Ovary (tissue), 7 donors: ENCODE measurements at regions not wholly inside any gene's neighbourhood (a gene's known extent, or its start where the extent isn't known, plus 50 kb on each side); places are given as distances from the start of the nearest gene placed in this dataset.

ENCODE experiments used
- DNase-seq, 5 donors: peaks; one replicate each; pipeline ENCODE4 v3.0.0-alpha.2; 2019 to 2020
- H3K27ac ChIP-seq, 2 donors: fragments of 200-600 bp; one replicate each; pipeline versions ENCODE4 v1.5.1 to v1.8.0; 2019 to 2022
- H3K27me3 ChIP-seq: fragments of 200-600 bp; one replicate; pipeline ENCODE4 v1.8.0; 2022
- H3K36me3 ChIP-seq: fragments of 200-600 bp; sonication (generic); one replicate; pipeline ENCODE4 v1.5.1; 2019
- H3K4me1 ChIP-seq: one replicate; pipeline ENCODE4 v1.8.1; 2013; ENCODE audit warnings: mild to moderate bottlenecking, moderate library complexity; ENCODE audit not compliant: insufficient read depth
- H3K4me3 ChIP-seq: fragments of 200-600 bp; sonication (generic); one replicate; pipeline ENCODE4 v1.5.1; 2017
- H3K9me3 ChIP-seq, 2 donors: fragments of 200-600 bp in 1 of 2; sonication (generic) in 1 of 2; one replicate each; pipeline versions ENCODE4 v1.5.1 to v1.8.1; 2013 to 2019; ENCODE audit warnings: mild to moderate bottlenecking in 1 of 2, moderate library complexity in 1 of 2
- EP300 ChIP-seq: sonication (generic); formaldehyde crosslinking; IDR thresholded peaks from one replicate; pipeline ENCODE4 v1.6.1; 2017; ENCODE audit warnings: antibody characterized with exemption
- POLR2A ChIP-seq: fragments of 450-650 bp; IDR thresholded peaks from one replicate; pipeline ENCODE4 v1.6.1; 2017; ENCODE audit warnings: antibody characterized with exemption, mild to moderate bottlenecking, moderate library complexity
- WGBS, 3 donors: extraction: QIAGEN DNeasy Blood & Tissue Kit in 1 of 3; methylation state at CpG; one replicate each; pipeline versions ENCODE4 v1.1.5 to v1.1.7; 2013 to 2017; 5-methylcytosine and 5-hydroxymethylcytosine counted together
- intact Hi-C, 4 donors: fragments of 100-400 bp; cut with DNase I; formaldehyde crosslinking; loops; one replicate each; pipeline versions ENCODE4 v1.11.0 to v1.15.1; 2022 to 2023
- TF ChIP-seq, protein P1 (sequence below), 3 donors: fragments of 450-650 bp in 2 of 3; fragments of 200-600 bp in 1 of 3; IDR thresholded peaks; one replicate each; pipeline versions ENCODE4 v1.5.1 to v1.8.0; 2016 to 2022; ENCODE audit warnings: antibody characterized with exemption in 3 of 3, mild to moderate bottlenecking in 1 of 3
- donor health status: DM: no; HTN: no; CAD: no; lungs with moderate emphysema.
- donor health status: DM: no; HTN: no; CAD: no.
- donor health status: Bipolar disorder and iron deficiency.
- donor health status: DM: no; HTN: no; CAD: no.
- donor health status: DM: yes; HTN: yes; CAD: no.

DNA sequence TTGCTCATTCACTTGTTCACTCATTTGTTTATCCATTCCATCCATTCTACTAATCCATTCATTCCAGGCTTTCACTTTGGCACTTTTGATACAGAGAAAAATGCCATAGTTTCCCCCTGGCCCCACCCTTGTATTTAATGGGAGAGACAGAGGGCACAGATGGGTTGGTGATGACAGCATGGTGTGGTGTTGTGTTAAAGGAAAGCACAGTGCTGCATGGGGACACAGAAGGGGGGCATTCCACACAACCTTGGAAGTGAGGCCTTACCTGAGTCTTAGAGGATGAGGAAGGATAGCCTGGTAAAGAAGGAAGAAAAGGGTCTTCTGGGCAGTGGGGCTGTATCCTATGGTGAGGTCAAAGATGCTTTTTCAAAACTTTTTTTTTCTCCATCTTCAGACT is 248.5 kb upstream of the C11orf87 start:
- intact Hi-C loops, result no loop called here
- no peak overlapping the region for H3K27ac ChIP-seq
- H3K27me3 ChIP-seq, result no peaks in the 10 kb centered on the region
- H3K9me3 ChIP-seq, result no peaks in the 10 kb centered on the region
- DNase-seq, result no peak
- no peak for TF ChIP-seq POLR2A
- TF ChIP-seq, protein P1, sequence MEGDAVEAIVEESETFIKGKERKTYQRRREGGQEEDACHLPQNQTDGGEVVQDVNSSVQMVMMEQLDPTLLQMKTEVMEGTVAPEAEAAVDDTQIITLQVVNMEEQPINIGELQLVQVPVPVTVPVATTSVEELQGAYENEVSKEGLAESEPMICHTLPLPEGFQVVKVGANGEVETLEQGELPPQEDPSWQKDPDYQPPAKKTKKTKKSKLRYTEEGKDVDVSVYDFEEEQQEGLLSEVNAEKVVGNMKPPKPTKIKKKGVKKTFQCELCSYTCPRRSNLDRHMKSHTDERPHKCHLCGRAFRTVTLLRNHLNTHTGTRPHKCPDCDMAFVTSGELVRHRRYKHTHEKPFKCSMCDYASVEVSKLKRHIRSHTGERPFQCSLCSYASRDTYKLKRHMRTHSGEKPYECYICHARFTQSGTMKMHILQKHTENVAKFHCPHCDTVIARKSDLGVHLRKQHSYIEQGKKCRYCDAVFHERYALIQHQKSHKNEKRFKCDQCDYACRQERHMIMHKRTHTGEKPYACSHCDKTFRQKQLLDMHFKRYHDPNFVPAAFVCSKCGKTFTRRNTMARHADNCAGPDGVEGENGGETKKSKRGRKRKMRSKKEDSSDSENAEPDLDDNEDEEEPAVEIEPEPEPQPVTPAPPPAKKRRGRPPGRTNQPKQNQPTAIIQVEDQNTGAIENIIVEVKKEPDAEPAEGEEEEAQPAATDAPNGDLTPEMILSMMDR (IDR thresholded peaks at IDR 0.05), result no peak
- no peak for TF ChIP-seq EP300
- no peaks in the 10 kb centered on the region for H3K36me3 ChIP-seq
- H3K4me1 ChIP-seq, result no peaks in the 10 kb centered on the region
- H3K4me3 ChIP-seq, result no peak overlapping the region

DNA sequence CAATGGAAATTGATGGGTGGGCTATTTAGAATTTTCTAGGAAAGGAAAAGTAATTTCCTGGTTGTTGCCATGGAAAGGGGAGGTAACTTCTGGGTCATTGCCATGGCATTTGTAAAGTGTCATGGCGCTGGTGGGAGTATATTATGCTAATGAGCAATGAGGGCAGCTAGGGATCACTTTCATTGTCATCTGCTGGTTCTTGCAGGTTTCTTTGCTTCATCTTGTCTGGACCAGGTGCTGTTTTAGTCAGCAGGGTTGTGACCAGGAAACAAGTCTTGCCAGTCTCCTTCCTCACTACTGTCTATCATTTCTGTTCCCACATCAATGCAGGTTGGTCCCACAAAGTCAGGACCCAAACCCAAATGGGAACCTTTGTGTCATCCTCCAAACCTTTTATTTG is 237.6 kb upstream of the C11orf87 start:
- DNase-seq, result no peak
- no peak for TF ChIP-seq POLR2A
- TF ChIP-seq EP300, result no peak
- TF ChIP-seq, protein P1 (IDR thresholded peaks at IDR 0.05), result no peak
- no peak overlapping the region for H3K27ac ChIP-seq
- WGBS, 3 donors, result 83 to 100% (median 88%) methylated on average over 1 of the region's 1 CpG
- H3K4me3 ChIP-seq, result no peak overlapping the region
- intact Hi-C loops, result no loop called here
- H3K27me3 ChIP-seq, result no peaks in the 10 kb centered on the region
- no peaks in the 10 kb centered on the region for H3K4me1 ChIP-seq
- no peaks in the 10 kb centered on the region for H3K36me3 ChIP-seq
- no peaks in the 10 kb centered on the region for H3K9me3 ChIP-seq

DNA sequence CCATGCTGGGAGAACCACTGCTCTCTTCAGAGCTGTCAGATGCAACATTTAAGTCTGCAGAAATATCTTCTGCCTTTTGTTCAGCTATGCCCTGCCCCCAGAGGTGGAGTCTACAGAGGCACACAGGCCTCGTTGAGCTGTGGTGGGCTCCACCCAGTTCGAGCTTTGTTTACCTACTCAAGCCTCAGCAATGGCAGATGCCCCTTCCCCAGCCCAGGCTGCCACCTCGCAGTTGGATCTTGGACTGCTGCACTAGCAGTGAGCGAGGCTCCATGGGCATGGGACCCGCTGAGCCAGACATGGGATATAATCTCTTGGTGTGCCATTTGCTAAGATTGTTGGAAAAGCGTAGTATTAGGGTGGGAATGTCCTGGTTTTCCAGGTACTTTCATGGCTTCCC is 229.1 kb upstream of the C11orf87 start:
- H3K4me3 ChIP-seq, result no peak overlapping the region
- intact Hi-C loops, result no loop called here
- H3K4me1 ChIP-seq, result no peaks in the 10 kb centered on the region
- no peaks in the 10 kb centered on the region for H3K9me3 ChIP-seq
- no peaks in the 10 kb centered on the region for H3K36me3 ChIP-seq
- no peak overlapping the region for H3K27ac ChIP-seq
- no peaks in the 10 kb centered on the region for H3K27me3 ChIP-seq
- TF ChIP-seq EP300 (no peak), POLR2A (no peak)
- TF ChIP-seq, protein P1 (IDR thresholded peaks at IDR 0.05), result no peak
- no peak for DNase-seq
- WGBS, 3 donors, result 76 to 86% (median 83%) methylated on average over 6 of the region's 6 CpGs

DNA sequence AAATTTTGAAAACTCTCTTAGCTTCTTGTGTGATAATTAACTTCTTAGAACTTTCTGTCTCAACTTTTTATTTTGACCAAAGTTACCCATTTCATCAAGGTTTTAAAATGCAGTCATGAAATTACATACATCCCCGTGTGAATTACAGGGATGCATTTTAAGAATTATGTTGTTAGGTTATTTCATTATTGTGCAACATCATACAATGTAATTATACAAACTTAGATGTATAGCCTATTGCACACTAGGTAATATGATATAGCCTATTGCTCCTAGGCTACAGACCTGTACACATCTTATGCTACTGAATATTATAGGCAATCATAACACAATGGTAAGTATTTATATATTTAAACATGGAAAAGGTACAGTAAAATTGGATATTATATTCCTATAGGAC is 228.1 kb upstream of the C11orf87 start:
- intact Hi-C loops, result no loop called here
- TF ChIP-seq, protein P1 (IDR thresholded peaks at IDR 0.05), result no peak
- no peak for TF ChIP-seq POLR2A
- TF ChIP-seq EP300, result no peak
- no peaks in the 10 kb centered on the region for H3K36me3 ChIP-seq
- no peak overlapping the region for H3K4me3 ChIP-seq
- no peak for DNase-seq
- H3K27me3 ChIP-seq, result no peaks in the 10 kb centered on the region
- 59 to 82% (median 79%) methylated on average over 1 of the region's 1 CpG for WGBS, 3 donors
- H3K4me1 ChIP-seq, result no peaks in the 10 kb centered on the region
- H3K27ac ChIP-seq, result no peak overlapping the region
- H3K9me3 ChIP-seq, result no peaks in the 10 kb centered on the region

DNA sequence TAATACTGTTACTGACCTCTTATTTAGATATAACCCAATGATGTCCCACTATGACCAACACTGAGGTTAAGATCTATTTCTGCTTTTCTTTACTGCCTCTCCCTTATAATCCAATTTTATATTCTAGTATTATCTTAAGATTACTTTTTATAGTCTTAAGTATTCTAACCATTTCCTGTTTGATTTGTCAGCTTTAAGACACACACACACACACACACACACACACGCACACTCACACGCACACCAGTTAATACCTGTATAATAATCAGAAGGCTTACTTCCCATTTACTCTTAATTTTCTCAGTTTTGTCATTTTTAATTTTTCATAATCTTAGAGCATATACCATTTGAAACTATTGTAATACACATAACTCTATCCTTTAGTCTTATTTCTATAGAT is 226.0 kb upstream of the C11orf87 start:
- Histone ChIP-seq H3K4me1 (no peaks in the 10 kb centered on the region), H3K4me3 (no peak overlapping the region), H3K36me3 (no peaks in the 10 kb centered on the region), H3K27me3 (no peaks in the 10 kb centered on the region), H3K27ac (no peak overlapping the region), H3K9me3 (no peaks in the 10 kb centered on the region)
- TF ChIP-seq POLR2A, result no peak
- no peak for TF ChIP-seq EP300
- TF ChIP-seq, protein P1 (IDR thresholded peaks at IDR 0.05), result no peak
- no peak for DNase-seq
- WGBS, 3 donors, result 83 to 92% (median 87%) methylated on average over 2 of the region's 2 CpGs
- intact Hi-C loops, result no loop called here
